Keratinocyte (primary cell): ENCODE measurements at regions not wholly inside any gene's neighbourhood (a gene's known extent, or its start where the extent isn't known, plus 50 kb on each side); places are given as distances from the start of the nearest gene placed in this dataset.

ENCODE experiments used
- CTCF ChIP-seq, 3 experiments: IDR thresholded peaks in 1 of 3; conservative IDR thresholded peaks in 1 of 3; optimal IDR thresholded peaks in 1 of 3; 2 replicates in 2 of 3; 3 replicates in 1 of 3; pipeline versions ENCODE3 to v1.5.1; 2011; ENCODE audit warnings: low read length in 3 of 3, mild to moderate bottlenecking in 3 of 3, moderate library complexity in 2 of 3, control low read depth in 1 of 3, inconsistent platforms in 1 of 3; ENCODE audit not compliant: insufficient read depth in 2 of 3; ENCODE audit errors: extremely low read depth in 1 of 3
- EZH2 ChIP-seq: IDR thresholded peaks from one replicate; pipeline ENCODE4 v1.6.1; 2012; ENCODE audit warnings: inconsistent platforms, mild to moderate bottlenecking, low read length, moderate library complexity

GRCh38 chr16:51433599-51433998 is 282.5 kb upstream of the SALL1 start:
- TF ChIP-seq CTCF (optimal IDR thresholded peaks at IDR 0.05 in 1 of 3, IDR thresholded peaks at IDR 0.05 in 1 of 3, conservative IDR thresholded peaks at IDR 0.05 in 1 of 3; ENCODE audit: extremely low read depth in 1 of 3, insufficient read depth in 2 of 3, low read length in 3 of 3) (no peak), EZH2 (no peak)
